ENCODE measurements at regions not wholly inside any gene's neighbourhood (a gene's known extent, or its start where the extent isn't known, plus 50 kb on each side); places are given as distances from the start of the nearest gene placed in this dataset.

DNA sequence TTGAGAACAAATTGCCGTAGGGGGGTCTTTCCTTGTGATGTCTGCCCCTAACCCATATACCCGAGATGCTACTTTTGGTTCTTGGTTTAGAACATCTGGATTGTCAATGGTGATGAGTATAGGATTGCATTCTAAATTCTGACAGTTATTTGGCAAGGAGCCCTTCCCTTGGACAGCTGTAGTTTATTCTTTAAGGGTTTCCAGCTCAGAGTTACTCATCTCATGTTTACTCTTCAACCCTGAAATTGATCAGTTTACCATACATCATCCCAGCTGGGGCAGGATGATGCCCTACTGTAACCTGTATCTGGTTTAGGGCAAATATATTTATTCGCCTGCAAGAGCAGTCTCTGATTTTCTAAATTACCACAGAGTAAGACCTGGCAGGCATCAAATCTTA is 85.7 kb upstream of the XCR1 start:
- TF ChIP-seq, protein P1, sequence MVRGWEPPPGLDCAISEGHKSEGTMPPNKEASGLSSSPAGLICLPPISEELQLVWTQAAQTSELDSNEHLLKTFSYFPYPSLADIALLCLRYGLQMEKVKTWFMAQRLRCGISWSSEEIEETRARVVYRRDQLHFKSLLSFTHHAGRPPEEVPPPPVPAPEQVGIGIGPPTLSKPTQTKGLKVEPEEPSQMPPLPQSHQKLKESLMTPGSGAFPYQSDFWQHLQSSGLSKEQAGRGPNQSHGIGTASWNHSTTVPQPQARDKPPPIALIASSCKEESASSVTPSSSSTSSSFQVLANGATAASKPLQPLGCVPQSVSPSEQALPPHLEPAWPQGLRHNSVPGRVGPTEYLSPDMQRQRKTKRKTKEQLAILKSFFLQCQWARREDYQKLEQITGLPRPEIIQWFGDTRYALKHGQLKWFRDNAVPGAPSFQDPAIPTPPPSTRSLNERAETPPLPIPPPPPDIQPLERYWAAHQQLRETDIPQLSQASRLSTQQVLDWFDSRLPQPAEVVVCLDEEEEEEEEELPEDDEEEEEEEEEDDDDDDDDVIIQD (CRISPR knock-in tag; IDR thresholded peaks at IDR 0.05; ENCODE audit: low read depth): no peak
- no peak for TF ChIP-seq MYC (CRISPR knock-in tag; IDR thresholded peaks at IDR 0.05; ENCODE audit: borderline replicate concordance)
- TF ChIP-seq, protein P2, sequence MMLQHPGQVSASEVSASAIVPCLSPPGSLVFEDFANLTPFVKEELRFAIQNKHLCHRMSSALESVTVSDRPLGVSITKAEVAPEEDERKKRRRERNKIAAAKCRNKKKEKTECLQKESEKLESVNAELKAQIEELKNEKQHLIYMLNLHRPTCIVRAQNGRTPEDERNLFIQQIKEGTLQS (CRISPR knock-in tag; IDR thresholded peaks at IDR 0.05): no peak

Data from HepG2 (cell line).